ENCODE measurements at regions not wholly inside any gene's neighbourhood (a gene's known extent, or its start where the extent isn't known, plus 50 kb on each side); places are given as distances from the start of the nearest gene placed in this dataset.

DNA sequence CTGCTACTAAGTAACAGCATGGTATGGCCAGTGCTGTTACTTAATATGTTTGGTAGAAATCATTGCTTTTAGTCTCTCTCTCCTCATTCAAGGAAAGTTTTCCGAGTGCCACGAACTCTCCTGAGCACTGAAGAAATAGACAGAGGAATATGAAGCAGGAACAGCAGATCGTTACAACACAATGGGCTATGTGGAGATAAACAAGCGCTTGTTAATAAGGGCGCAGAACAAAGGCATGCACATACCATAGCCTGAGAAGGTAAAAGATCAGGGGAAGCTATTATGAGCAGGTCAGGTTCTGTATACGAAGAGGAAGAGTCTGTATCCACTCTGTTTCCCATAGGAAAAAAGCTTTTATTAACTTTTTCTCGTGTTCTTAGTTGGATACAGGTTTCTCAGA lies 156.2 kb upstream of the CPNE8 start:
- Histone ChIP-seq H4K20me1 (no peaks in the 10 kb centered on the region), H3K4me1 (0 out of 2 replicates have a peak, but pooled peaks cover 3% of the 10 kb centered on the region), H3K27ac (no peak overlapping the region), H3K9ac (no peak overlapping the region), H3K4me2 (no peak overlapping the region), H3K36me3 (no peaks in the 10 kb centered on the region), H3K9me3 (no peaks in the 10 kb centered on the region), H3K27me3 (no peaks in the 10 kb centered on the region), H3K4me3 (no peak overlapping the region)
- TF ChIP-seq Cebpa-rat (IDR thresholded peaks at IDR 0.05) = no peak

DNA sequence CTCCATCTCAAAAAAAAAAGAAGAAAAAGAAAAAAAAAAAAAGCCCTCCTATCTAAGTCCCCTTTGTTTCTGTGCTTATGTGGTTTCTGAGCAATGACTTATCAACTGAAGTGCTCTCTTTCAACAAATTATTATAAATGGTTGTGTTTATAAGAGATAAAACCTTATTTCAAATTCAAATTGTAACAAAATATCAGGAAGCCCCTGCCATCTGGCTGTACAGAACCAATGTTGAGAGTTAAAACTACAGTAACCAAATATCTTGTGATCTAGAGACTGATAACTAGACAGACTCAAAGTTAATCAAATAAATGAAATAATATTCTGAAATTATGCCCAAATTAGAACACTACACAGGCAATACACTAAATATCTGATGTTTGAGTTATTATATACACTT lies 143.0 kb upstream of the CPNE8 start:
- no peak overlapping the region for H3K9ac ChIP-seq
- no peaks in the 10 kb centered on the region for H3K36me3 ChIP-seq
- TF ChIP-seq Cebpa-rat (IDR thresholded peaks at IDR 0.05) = no peak
- no peaks in the 10 kb centered on the region for H3K27me3 ChIP-seq
- no peak overlapping the region for H3K27ac ChIP-seq
- H3K4me2 ChIP-seq = no peak overlapping the region
- no peak overlapping the region for H3K4me3 ChIP-seq
- no peaks in the 10 kb centered on the region for H4K20me1 ChIP-seq
- H3K9me3 ChIP-seq = no peaks in the 10 kb centered on the region
- H3K4me1 ChIP-seq = no peaks in the 10 kb centered on the region

DNA sequence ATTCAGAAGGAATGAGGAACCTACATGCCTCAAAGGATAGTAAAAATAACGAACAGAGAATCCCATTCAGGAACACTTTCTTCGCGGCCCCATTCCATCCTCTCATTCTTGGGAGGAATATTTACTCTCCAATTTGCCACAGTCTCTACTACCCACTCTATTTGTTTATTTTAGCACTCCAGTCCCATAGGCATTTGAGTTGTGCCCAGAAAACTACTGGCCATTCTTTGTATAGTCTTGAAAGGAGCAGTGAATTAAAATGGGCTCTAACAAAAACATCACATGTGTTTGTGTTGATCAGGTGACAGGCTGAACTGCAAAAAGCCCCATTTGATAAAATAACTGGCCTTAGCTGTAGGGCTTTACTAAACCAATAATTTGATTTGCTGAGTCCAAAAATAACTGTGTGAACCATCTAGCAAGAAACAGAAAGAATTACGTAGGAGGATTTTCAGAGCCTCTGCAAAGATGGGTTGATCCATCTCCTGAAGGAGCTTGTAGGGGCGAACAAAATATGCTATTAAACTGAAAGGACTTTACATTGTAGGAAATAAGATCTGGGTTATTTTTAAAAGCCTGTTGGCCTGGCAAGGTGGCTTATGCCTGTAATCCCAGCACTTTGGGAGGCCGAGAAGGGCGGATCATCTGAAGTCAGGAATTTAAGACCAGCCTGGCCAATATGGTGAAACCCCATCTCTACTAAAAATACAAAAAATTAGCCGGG lies 142.3 kb upstream of the CPNE8 start:
- Histone ChIP-seq H3K36me3 (no peaks in the 10 kb centered on the region), H3K4me3 (no peak overlapping the region), H3K9me3 (no peaks in the 10 kb centered on the region), H3K9ac (no peak overlapping the region), H3K4me2 (no peak overlapping the region), H4K20me1 (no peaks in the 10 kb centered on the region), H3K27me3 (no peaks in the 10 kb centered on the region), H3K4me1 (no peaks in the 10 kb centered on the region), H3K27ac (no peak overlapping the region)
- no peak for TF ChIP-seq Cebpa-rat (IDR thresholded peaks at IDR 0.05)

DNA sequence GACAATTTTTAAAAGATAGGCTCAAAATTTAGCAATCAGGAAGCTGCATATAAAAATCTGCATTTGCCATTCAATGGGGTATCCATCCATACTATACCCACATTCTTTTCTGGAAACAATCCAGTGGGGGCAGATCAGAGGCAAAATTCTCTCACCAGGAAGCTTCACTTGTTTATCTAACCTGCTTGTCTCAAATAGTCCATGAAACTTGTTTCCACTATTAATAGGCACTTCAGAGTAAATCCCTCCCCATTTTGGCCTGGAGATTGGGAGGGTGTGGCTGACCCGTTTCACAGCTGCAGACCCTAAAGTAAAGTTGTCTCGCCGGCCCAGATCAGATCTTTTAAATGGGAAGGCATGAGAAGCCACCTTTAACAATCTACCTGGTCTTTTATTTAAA lies 139.4 kb upstream of the CPNE8 start:
- H3K9me3 ChIP-seq = no peaks in the 10 kb centered on the region
- no peak overlapping the region for H3K9ac ChIP-seq
- H3K4me1 ChIP-seq = no peaks in the 10 kb centered on the region
- TF ChIP-seq Cebpa-rat (IDR thresholded peaks at IDR 0.05) = no peak
- H4K20me1 ChIP-seq = no peaks in the 10 kb centered on the region
- H3K27ac ChIP-seq = no peak overlapping the region
- H3K4me2 ChIP-seq = no peak overlapping the region
- H3K4me3 ChIP-seq = no peak overlapping the region
- H3K36me3 ChIP-seq = no peaks in the 10 kb centered on the region
- H3K27me3 ChIP-seq = no peaks in the 10 kb centered on the region

DNA sequence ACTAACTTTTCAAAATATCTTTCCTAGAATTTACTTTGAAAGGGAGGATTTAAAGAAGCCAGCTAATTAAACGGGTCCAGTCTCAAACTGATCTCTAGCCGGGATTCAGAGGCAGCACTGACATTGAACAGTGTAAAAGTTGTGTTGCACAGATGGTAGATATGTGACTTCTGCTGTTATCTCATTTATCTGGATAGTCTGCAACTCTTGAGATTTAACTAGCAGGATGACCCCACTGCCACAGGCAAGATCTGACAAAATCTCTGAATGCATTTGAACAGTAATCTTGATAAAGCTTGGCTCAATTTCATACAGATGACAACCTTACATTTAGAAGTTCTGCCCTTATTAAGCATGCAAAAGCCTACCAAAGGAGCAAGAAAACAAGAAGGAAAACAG lies 138.0 kb upstream of the CPNE8 start:
- TF ChIP-seq Cebpa-rat (IDR thresholded peaks at IDR 0.05) = no peak
- Histone ChIP-seq H3K36me3 (no peaks in the 10 kb centered on the region), H3K27me3 (no peaks in the 10 kb centered on the region), H4K20me1 (no peaks in the 10 kb centered on the region), H3K9me3 (no peaks in the 10 kb centered on the region), H3K27ac (no peak overlapping the region), H3K9ac (no peak overlapping the region), H3K4me1 (no peaks in the 10 kb centered on the region), H3K4me2 (no peak overlapping the region), H3K4me3 (no peak overlapping the region)

DNA sequence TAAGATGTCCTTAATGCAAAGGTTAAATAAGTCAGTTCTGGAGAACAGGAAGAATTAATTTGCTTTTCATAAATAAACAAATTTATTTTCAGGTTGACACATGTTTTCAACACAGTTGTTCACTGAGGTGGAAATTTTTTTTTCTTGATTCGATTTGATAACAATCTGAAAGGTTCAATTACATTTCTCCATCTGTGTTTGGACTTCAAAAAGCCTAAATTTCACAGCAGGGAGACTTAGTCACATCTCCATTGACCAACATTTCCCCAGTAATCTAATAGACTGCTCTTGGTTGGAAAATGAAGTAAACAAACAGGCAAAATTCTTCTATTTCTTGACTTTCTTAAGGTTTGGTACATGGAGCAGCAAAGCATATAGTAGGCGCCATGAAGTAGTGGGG lies 134.9 kb upstream of the CPNE8 start:
- Histone ChIP-seq H3K27ac (no peak overlapping the region), H3K27me3 (no peaks in the 10 kb centered on the region), H3K9ac (no peak overlapping the region), H3K9me3 (no peaks in the 10 kb centered on the region), H3K36me3 (no peaks in the 10 kb centered on the region), H3K4me1 (no peaks in the 10 kb centered on the region), H3K4me3 (no peak overlapping the region), H3K4me2 (no peak overlapping the region), H4K20me1 (no peaks in the 10 kb centered on the region)
- no peak for TF ChIP-seq Cebpa-rat (IDR thresholded peaks at IDR 0.05)

DNA sequence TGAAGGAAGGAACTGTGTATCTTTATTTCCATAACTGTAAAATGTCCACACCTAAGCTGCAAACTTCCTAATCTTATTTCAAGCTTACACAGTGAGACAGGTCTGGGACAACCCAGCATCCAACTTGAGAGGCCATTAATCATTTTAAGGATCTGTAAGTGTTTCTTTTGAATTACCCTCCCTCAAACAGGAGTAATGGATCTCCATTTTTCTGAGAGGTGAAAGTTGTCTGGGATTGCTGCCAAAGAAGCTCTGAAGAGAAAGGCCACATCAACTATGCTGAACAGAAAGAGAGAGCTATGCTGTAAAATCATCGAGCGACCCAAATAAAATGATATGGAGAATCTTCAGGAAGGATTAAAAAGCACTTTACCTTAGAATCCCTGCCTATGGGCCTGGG lies 131.7 kb upstream of the CPNE8 start:
- Histone ChIP-seq H3K36me3 (no peaks in the 10 kb centered on the region), H3K9me3 (no peaks in the 10 kb centered on the region), H3K4me3 (no peak overlapping the region), H4K20me1 (no peaks in the 10 kb centered on the region), H3K9ac (no peak overlapping the region), H3K27ac (no peak overlapping the region), H3K4me1 (no peaks in the 10 kb centered on the region), H3K4me2 (no peak overlapping the region), H3K27me3 (no peaks in the 10 kb centered on the region)
- no peak for TF ChIP-seq Cebpa-rat (IDR thresholded peaks at IDR 0.05)

DNA sequence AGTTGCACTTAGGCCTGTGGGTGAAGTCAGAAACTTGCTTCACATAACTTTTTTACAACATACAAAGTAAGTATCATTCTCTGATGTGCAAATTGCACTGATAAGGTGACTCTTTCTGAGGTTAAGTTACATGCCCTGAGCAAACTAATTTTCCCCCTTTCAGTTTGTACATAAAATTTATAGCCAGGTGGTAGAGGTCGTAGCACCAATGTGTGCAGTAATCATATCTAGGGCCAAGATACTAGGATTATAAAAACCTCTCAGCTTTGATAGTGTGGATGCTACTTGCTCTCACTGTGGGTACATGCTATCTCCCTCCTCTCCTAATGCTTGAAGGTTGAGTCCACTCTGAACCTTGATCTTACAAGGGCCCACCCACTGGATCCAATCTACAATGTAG lies 130.7 kb upstream of the CPNE8 start:
- H3K36me3 ChIP-seq = no peaks in the 10 kb centered on the region
- no peak overlapping the region for H3K4me3 ChIP-seq
- TF ChIP-seq Cebpa-rat (IDR thresholded peaks at IDR 0.05) = no peak
- H3K9me3 ChIP-seq = no peaks in the 10 kb centered on the region
- no peak overlapping the region for H3K9ac ChIP-seq
- no peaks in the 10 kb centered on the region for H4K20me1 ChIP-seq
- H3K27ac ChIP-seq = no peak overlapping the region
- no peaks in the 10 kb centered on the region for H3K4me1 ChIP-seq
- H3K27me3 ChIP-seq = no peaks in the 10 kb centered on the region
- no peak overlapping the region for H3K4me2 ChIP-seq

DNA sequence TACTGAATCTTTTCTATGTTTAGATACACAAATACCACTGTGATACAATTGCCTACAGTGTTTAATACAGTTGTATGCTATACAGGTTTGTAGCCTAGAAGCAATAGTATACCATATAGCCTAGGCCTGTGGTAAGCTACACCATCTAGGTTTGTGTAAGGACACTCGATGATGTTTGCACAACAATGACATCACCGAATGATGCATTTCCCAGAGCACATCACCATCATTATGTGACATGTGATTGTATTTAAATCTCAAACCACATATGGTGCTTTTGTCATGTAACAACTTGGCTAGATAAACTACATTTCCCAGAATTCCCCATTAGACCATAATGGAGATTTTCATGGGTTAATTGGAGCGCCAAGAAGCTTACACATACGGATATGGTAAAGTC lies 128.4 kb upstream of the CPNE8 start:
- Histone ChIP-seq H3K27ac (no peak overlapping the region), H3K36me3 (no peaks in the 10 kb centered on the region), H3K27me3 (no peaks in the 10 kb centered on the region), H4K20me1 (no peaks in the 10 kb centered on the region), H3K4me3 (no peak overlapping the region), H3K4me1 (no peaks in the 10 kb centered on the region), H3K9me3 (no peaks in the 10 kb centered on the region), H3K4me2 (no peak overlapping the region), H3K9ac (no peak overlapping the region)
- TF ChIP-seq Cebpa-rat (IDR thresholded peaks at IDR 0.05) = no peak

DNA sequence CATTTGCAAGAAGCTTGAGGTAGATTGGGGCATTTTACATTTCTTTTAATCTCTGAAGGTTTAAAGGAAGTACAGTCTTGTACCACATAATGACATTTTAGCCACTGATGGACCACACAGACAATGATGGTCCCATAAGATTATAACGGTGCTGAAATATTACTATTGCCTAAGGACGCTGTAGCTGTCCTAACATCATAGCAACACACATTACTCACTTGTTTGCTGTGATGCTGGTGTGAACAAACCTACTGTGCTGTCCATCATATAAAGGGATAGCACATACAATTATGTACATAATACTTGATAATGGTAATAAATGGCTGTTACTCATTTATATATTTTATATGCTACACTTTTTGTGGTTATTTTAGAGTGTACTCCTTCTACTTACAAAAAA lies 127.1 kb upstream of the CPNE8 start:
- Histone ChIP-seq H3K27ac (no peak overlapping the region), H4K20me1 (no peaks in the 10 kb centered on the region), H3K4me2 (no peak overlapping the region), H3K9me3 (no peaks in the 10 kb centered on the region), H3K4me1 (no peaks in the 10 kb centered on the region), H3K4me3 (no peak overlapping the region), H3K9ac (no peak overlapping the region), H3K27me3 (no peaks in the 10 kb centered on the region), H3K36me3 (no peaks in the 10 kb centered on the region)
- no peak for TF ChIP-seq Cebpa-rat (IDR thresholded peaks at IDR 0.05)

DNA sequence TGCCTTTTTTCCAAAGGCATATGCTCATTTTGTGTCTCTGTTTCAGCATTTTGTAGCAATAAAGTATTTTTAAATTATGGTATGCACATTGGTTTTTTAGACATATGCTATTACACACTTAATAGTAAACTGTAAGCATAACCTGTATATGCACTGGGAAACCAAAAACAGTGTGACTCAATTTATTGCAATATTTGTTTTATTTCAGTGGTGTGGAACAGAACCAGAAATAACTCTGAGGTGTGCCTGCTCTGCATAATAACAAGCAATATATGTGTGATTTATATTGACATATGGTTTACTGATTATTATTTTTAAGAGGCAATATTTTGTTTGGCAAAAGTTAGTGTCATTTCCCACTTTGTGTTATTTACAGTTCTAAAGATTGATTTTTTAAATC lies 126.6 kb upstream of the CPNE8 start:
- TF ChIP-seq Cebpa-rat (IDR thresholded peaks at IDR 0.05) = no peak
- H3K4me3 ChIP-seq = no peak overlapping the region
- no peaks in the 10 kb centered on the region for H3K9me3 ChIP-seq
- no peak overlapping the region for H3K27ac ChIP-seq
- no peaks in the 10 kb centered on the region for H4K20me1 ChIP-seq
- H3K9ac ChIP-seq = no peak overlapping the region
- no peak overlapping the region for H3K4me2 ChIP-seq
- no peaks in the 10 kb centered on the region for H3K36me3 ChIP-seq
- H3K4me1 ChIP-seq = no peaks in the 10 kb centered on the region
- H3K27me3 ChIP-seq = no peaks in the 10 kb centered on the region
